Stimulated activated CD8-positive, alpha-beta memory T cell treated with anti-CD3 and anti-CD28 coated beads, Interleukin-7, amount 100 ng/mL, for 1 hour (primary cell): ENCODE measurements at regions not wholly inside any gene's neighbourhood (a gene's known extent, or its start where the extent isn't known, plus 50 kb on each side); places are given as distances from the start of the nearest gene placed in this dataset.

Experiments used
- DNase-seq, 2 donors: peaks; one replicate each; pipeline ENCODE4 v3.0.0-alpha.2; 2020; ENCODE audit warnings: low read depth in 2 of 2

GRCh38 chr2:120866071-120866470, 130.4 kb downstream of the GLI2 start:
- DNase-seq, result no peak

DNA sequence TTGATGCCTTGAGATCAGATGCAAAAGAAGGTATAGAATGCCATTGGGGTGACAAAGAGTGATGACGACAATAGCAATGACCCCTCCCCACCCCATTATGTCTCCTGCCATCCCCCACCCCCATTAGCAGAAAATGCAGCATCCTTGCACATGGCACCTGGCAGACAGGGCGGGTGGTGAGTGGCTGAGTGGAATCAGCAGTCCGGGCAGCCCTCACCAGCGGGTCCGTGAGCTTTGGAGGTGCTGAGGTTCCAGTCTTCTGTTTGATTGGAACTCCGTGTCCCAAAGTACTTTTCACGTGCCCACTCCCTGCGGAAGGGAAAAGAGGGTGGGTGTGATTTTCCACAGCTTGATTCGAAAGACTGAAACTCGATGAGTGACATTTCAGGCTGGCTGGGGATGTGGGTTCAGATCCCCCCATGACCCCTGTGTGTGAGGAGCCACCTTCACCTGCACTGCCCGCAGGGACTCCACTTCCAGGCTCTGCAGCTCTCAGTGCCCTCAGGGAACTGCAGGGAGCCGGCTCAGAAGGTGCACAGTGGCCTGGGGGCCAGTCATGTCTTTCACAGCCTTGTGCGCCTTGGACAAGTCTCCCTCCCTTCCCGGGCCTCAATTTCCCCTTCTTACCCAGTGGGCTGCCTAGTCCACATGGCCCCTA, 130.9 kb downstream of the GLI2 start:
- DNase-seq, result no peak

- no peak for DNase-seq
Measured at GRCh38 chr2:120867290-120868241, 131.9 kb downstream of the GLI2 start.

GRCh38 chr2:120868366-120868765, 132.7 kb downstream of the GLI2 start:
- DNase-seq, result no peak

GRCh38 chr2:120869036-120869729, 133.5 kb downstream of the GLI2 start:
- DNase-seq, result no peak

DNA sequence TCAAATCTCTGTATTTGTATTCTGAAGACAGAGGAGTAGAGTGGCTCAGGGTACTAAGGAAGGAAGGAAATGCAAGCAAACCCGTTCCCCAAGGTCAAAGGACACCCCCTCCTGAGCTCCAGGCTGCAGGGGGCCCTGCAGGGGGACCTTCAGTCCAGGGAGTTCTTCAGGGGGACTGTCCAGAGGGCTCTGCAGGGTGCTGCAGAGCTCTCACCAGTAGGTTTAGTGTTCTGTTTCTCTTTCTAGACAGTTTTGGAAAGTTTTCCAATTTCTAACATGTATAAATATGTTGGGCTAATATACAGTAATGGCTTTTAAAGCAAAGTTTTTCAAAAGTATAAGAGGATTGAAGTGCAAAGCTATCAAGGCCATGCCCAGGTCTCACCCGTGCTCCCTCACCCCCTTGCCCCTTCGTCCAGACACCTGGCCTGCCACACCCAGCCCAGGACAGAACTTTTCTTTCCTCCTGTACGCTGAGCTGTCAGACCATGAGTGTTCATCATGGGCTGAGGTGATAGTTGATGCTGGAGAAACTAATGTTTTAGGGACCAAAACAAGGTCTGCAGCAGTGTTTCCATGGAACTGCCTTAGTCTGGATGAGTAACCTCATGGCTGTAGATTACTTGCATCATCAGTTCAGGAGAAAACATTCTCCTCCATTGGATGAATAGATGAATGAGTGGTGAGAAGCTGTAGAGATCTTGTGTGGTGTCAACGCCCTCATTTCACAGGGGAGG, 134.2 kb downstream of the GLI2 start:
- no peak for DNase-seq

DNA sequence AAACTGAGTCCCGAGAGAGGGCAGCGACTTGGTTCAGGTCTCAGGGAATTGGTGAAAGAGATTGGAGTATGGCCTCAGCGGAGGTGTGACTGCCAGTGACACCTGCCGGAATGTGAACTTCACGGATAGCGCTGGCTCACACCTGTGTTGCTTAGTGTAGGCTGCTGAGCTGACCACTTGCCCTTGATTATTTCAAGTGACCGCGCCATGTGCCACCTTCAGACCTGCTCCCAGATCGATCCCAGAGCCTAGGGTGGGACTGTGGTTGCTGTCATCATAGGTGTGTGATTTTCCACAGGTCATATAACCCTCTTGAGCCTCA, 134.8 kb downstream of the GLI2 start:
- DNase-seq, result no peak

GRCh38 chr2:120871016-120871635, 135.5 kb downstream of the GLI2 start:
- DNase-seq, result no peak

GRCh38 chr2:120871881-120872620, 136.4 kb downstream of the GLI2 start:
- DNase-seq, result no peak

GRCh38 chr2:120873958-120874887, 138.6 kb downstream of the GLI2 start:
- DNase-seq, result no peak

GRCh38 chr2:120874888-120875275, 139.2 kb downstream of the GLI2 start:
- DNase-seq, result no peak

DNA sequence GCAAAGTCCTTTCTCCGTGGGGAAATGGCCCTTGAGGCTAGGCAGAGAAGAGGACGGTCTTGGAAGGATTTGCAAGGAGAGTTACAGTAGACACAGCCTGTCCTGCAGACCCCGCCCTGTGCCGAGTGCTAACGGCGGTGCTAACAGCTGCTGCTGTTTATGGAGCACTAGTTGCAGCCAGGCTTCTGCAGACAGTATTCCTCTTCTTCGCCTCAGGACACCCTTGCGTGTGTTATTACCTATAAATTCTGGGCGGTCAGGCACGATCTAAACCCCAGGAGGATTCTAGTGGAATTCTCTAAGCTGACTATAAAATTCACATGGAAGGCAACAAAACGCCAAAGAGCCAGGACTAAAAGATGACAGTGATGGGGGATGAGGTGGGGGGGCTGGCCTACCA, 139.8 kb downstream of the GLI2 start:
- no peak for DNase-seq

GRCh38 chr2:120876526-120877280, 141.0 kb downstream of the GLI2 start:
- no peak for DNase-seq

- DNase-seq, result no peak
Measured at GRCh38 chr2:120877409-120877808, 141.7 kb downstream of the GLI2 start.

DNA sequence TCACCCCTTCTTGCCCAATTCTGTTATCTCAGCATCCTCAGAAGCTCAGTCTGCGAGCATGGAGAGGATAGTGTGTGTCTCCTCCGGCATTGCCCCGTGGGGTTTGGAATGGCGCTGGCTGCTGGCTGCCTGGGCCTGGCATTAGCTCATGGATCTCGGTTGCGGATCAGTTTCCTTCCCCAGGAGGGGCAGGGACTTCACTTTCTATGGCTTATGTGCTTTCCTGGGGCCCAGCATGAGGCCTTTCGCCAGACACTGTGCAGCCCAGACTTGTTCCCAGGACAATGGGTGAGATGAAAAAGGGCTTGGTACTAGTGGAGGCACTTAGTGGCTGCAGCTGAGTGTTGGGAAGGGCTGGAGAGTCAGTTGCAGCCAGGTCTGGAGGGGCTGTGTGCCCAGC, 143.3 kb downstream of the GLI2 start:
- no peak for DNase-seq

DNA sequence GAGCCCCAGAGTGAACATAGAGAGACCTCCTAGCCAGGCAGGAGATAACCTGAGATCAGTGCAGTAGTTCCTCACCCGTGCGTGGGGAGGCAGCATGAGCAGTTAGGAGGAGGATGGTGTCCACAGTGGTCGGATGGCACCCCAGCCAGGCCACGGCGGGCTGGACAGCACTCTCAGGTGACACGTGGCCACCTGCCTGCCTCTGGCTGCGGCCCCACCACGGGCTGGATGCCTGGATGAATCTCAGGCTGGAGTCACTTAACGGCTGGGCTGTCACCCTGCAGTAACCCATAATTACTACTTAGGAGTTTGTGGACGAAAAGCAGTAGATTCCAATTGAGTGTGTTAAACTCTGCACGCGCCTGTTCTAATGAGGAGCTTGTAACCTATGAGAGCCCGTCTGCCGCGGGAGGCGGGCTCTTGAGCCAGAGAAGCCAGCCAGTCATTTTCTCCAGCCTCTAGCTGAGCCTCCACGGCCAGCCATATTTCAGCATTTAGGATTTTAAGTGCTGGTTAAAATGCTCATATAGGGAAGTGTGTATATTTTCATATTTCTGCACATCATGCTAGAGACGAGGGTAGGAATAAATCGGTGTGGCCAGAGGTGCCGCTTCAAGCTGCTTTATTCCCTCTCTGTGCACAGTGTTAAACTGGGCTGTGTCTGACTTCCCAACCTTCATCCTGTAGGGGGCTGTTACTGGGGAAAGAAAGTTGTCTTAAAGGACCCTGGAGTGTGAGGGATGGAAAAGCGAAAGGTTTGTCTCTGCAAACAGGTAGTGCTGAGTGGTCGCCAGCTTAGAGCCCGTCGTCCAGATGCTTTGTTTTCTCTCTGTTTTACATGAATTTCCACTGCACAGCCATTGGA, 144.0 kb downstream of the GLI2 start:
- no peak for DNase-seq

- DNase-seq, result no peak
Measured at GRCh38 chr2:120880381-120880780, 144.7 kb downstream of the GLI2 start.
